Muscle of leg (tissue), 3 donors: ENCODE measurements at regions not wholly inside any gene's neighbourhood (a gene's known extent, or its start where the extent isn't known, plus 50 kb on each side); places are given as distances from the start of the nearest gene placed in this dataset.
"Not testable (repeated sequence)": the region's sequence is repeated elsewhere in the genome, so short reads cannot be mapped to it uniquely, and the experiment has no call there.

Experiments
- DNase-seq: peaks from one replicate; pipeline ENCODE4 v3.0.0; 2013
- H3K27ac ChIP-seq: one replicate; pipeline ENCODE4 v1.5.1; 2013; ENCODE audit warnings: mild to moderate bottlenecking, low read length, control low read depth
- H3K27me3 ChIP-seq: one replicate; pipeline ENCODE4 v1.6.1; 2013; ENCODE audit warnings: low read length; ENCODE audit not compliant: control insufficient read depth, insufficient read depth
- H3K36me3 ChIP-seq: one replicate; pipeline ENCODE4 v1.6.1; 2013; ENCODE audit warnings: low read length; ENCODE audit not compliant: control insufficient read depth, insufficient read depth
- H3K4me1 ChIP-seq: one replicate; pipeline ENCODE4 v1.6.1; 2013; ENCODE audit warnings: low read length; ENCODE audit not compliant: control insufficient read depth, insufficient read depth
- H3K4me3 ChIP-seq: one replicate; pipeline ENCODE4 v1.5.1; 2013; ENCODE audit warnings: low read length, control low read depth
- H3K9me3 ChIP-seq: replicated peaks from 2 replicates; pipeline ENCODE4 v1.6.1; 2013; ENCODE audit warnings: low read depth, low read length; ENCODE audit not compliant: control insufficient read depth
- WGBS: methylation state at CpG from one replicate; pipeline ENCODE4 v1.1.5; 2013; ENCODE audit warnings: missing lambda C conversion rate; ENCODE audit not compliant: insufficient coverage; 5-methylcytosine and 5-hydroxymethylcytosine counted together

GRCh38 chr14:57044101-57044973 lies 224.4 kb downstream of the EXOC5 start:
- H3K36me3 ChIP-seq, DNase-seq, H3K27me3 ChIP-seq, H3K27ac ChIP-seq, H3K4me3 ChIP-seq, H3K9me3 ChIP-seq, H3K4me1 ChIP-seq: not testable (repeated sequence)
- WGBS: no CpG with 5 or more reads among the region's 5 CpGs

- Histone ChIP-seq H3K4me1 (no peaks in the 10 kb centered on the region), H3K9me3 (no peaks in the 10 kb centered on the region), H3K27ac (no peak overlapping the region), H3K27me3 (no peaks in the 10 kb centered on the region), H3K36me3 (no peaks in the 10 kb centered on the region), H3K4me3 (no peak overlapping the region)
- no CpG with 5 or more reads among the region's 1 CpG for WGBS
- DNase-seq: no peak
Measured at GRCh38 chr14:57038689-57039088, 228.4 kb upstream of the OTX2 start.

- peaks cover 3% of the 10 kb centered on the region for H3K9me3 ChIP-seq
- H3K36me3 ChIP-seq: no peaks in the 10 kb centered on the region
- DNase-seq: no peak
- no CpG with 5 or more reads among the region's 1 CpG for WGBS
- H3K27ac ChIP-seq: no peak overlapping the region
- no peak overlapping the region for H3K4me3 ChIP-seq
- H3K27me3 ChIP-seq: no peaks in the 10 kb centered on the region
- H3K4me1 ChIP-seq: no peaks in the 10 kb centered on the region
Measured at GRCh38 chr14:57031474-57031873, 221.2 kb upstream of the OTX2 start.

GRCh38 chr14:57029620-57030253 lies 219.5 kb upstream of the OTX2 start:
- DNase-seq: no peak
- Histone ChIP-seq H3K27me3 (no peaks in the 10 kb centered on the region), H3K27ac (no peak overlapping the region), H3K36me3 (no peaks in the 10 kb centered on the region), H3K4me1 (no peaks in the 10 kb centered on the region), H3K4me3 (no peak overlapping the region), H3K9me3 (peaks cover 3% of the 10 kb centered on the region)
- WGBS: 22% methylated on average over 1 of the region's 2 CpGs

GRCh38 chr14:57025456-57025855 lies 215.2 kb upstream of the OTX2 start:
- no peak overlapping the region for H3K27ac ChIP-seq
- H3K27me3 ChIP-seq: no peaks in the 10 kb centered on the region
- no peaks in the 10 kb centered on the region for H3K36me3 ChIP-seq
- no peaks in the 10 kb centered on the region for H3K4me1 ChIP-seq
- H3K9me3 ChIP-seq: no peaks in the 10 kb centered on the region
- H3K4me3 ChIP-seq: no peak overlapping the region
- DNase-seq: no peak

GRCh38 chr14:57022608-57023007 lies 212.3 kb upstream of the OTX2 start:
- H3K27me3 ChIP-seq: no peaks in the 10 kb centered on the region
- DNase-seq: no peak
- H3K36me3 ChIP-seq: no peaks in the 10 kb centered on the region
- no peak overlapping the region for H3K27ac ChIP-seq
- H3K4me3 ChIP-seq: no peak overlapping the region
- no peaks in the 10 kb centered on the region for H3K4me1 ChIP-seq
- WGBS: 94% methylated on average over 4 of the region's 6 CpGs
- H3K9me3 ChIP-seq: no peaks in the 10 kb centered on the region

- no peaks in the 10 kb centered on the region for H3K4me1 ChIP-seq
- H3K9me3 ChIP-seq: no peaks in the 10 kb centered on the region
- no peaks in the 10 kb centered on the region for H3K36me3 ChIP-seq
- H3K4me3 ChIP-seq: no peak overlapping the region
- DNase-seq: no peak
- H3K27me3 ChIP-seq: no peaks in the 10 kb centered on the region
- H3K27ac ChIP-seq: no peak overlapping the region
- no CpG with 5 or more reads among the region's 1 CpG for WGBS
Measured at GRCh38 chr14:57018065-57018464, 207.8 kb upstream of the OTX2 start.

- H3K36me3 ChIP-seq: no peaks in the 10 kb centered on the region
- no CpG with 5 or more reads among the region's 2 CpGs for WGBS
- no peaks in the 10 kb centered on the region for H3K27me3 ChIP-seq
- no peaks in the 10 kb centered on the region for H3K4me1 ChIP-seq
- no peak for DNase-seq
- no peak overlapping the region for H3K27ac ChIP-seq
- no peaks in the 10 kb centered on the region for H3K9me3 ChIP-seq
- H3K4me3 ChIP-seq: no peak overlapping the region
Measured at GRCh38 chr14:57013987-57014386, 203.7 kb upstream of the OTX2 start.

- 51% methylated on average over 4 of the region's 9 CpGs for WGBS
- Histone ChIP-seq H3K9me3 (no peaks in the 10 kb centered on the region), H3K4me3 (no peak overlapping the region), H3K27me3 (no peaks in the 10 kb centered on the region), H3K4me1 (peaks cover 2% of the 10 kb centered on the region), H3K27ac (no peak overlapping the region), H3K36me3 (no peaks in the 10 kb centered on the region)
- no peak for DNase-seq
Measured at GRCh38 chr14:57009585-57010515, 199.6 kb upstream of the OTX2 start.

- Histone ChIP-seq H3K4me1 (peaks cover 2% of the 10 kb centered on the region), H3K4me3 (no peak overlapping the region), H3K9me3 (no peaks in the 10 kb centered on the region), H3K27me3 (no peaks in the 10 kb centered on the region), H3K36me3 (no peaks in the 10 kb centered on the region), H3K27ac (no peak overlapping the region)
- DNase-seq: no peak
- 29% methylated on average over 2 of the region's 3 CpGs for WGBS
Measured at GRCh38 chr14:57008534-57008933, 198.3 kb upstream of the OTX2 start.
